T-cell (primary cell): ENCODE measurements at regions not wholly inside any gene's neighbourhood (a gene's known extent, or its start where the extent isn't known, plus 50 kb on each side); places are given as distances from the start of the nearest gene placed in this dataset.
"Not testable (repeated sequence)": the region's sequence is repeated elsewhere in the genome, so short reads cannot be mapped to it uniquely, and the experiment has no call there.

ENCODE experiments used
- ATAC-seq, 4 experiments: fragments of 200-7000 bp in 3 of 4; fragments of 150-1000 bp in 1 of 4; cut with Tn5 transposase; replicated peaks in 1 of 4; 1 replicate in 3 of 4; 2 replicates in 1 of 4; pipeline ENCODE4 v1.10.0; 2021; ENCODE audit warnings: moderate library complexity in 3 of 4, mild to moderate bottlenecking in 2 of 4, moderate number of reproducible peaks in 1 of 4
- CTCF ChIA-PET, 2 donors: fragments of 300-600 bp; sonication (Branson Sonifier 250); formaldehyde crosslinking; loops; one replicate each; lab custom pipeline; 2022; ENCODE audit warnings: antibody characterized with exemption in 2 of 2; lab: Charles Lee
- POLR2A ChIA-PET, 2 donors: fragments of 300-600 bp; sonication (Branson Sonifier 250); formaldehyde crosslinking; loops; one replicate each; lab custom pipeline; 2022; ENCODE audit warnings: antibody characterized with exemption in 2 of 2; lab: Charles Lee
- DNase-seq, 35 experiments: peaks; one replicate each; pipeline versions ENCODE4 v3.0.0 to v3.0.0-alpha.2; 2013 to 2023
- H3K27ac ChIP-seq: one replicate; pipeline ENCODE4 v1.5.1; 2013; ENCODE audit warnings: low read length
- H3K27me3 ChIP-seq, 2 experiments: replicated peaks in 1 of 2; 1 replicate in 1 of 2; 2 replicates in 1 of 2; pipeline versions ENCODE4 v1.6.1 to v1.7.0; 2013; ENCODE audit warnings: low read length in 1 of 2, mixed read lengths in 1 of 2; ENCODE audit not compliant: control insufficient read depth in 2 of 2, insufficient read depth in 2 of 2; ENCODE audit errors: extremely low read depth in 1 of 2
- H3K36me3 ChIP-seq, 2 donors: 1 replicate in 1 of 2; 2 replicates in 1 of 2; pipeline versions ENCODE4 v1.6.1 to v1.7.0; 2013; ENCODE audit warnings: low read length in 1 of 2; ENCODE audit not compliant: control insufficient read depth in 2 of 2, insufficient read depth in 1 of 2; ENCODE audit errors: extremely low read depth in 1 of 2
- H3K4me1 ChIP-seq, 2 experiments: 1 replicate in 1 of 2; 2 replicates in 1 of 2; pipeline versions ENCODE4 v1.6.1 to v1.7.0; 2013; ENCODE audit warnings: low read length in 2 of 2, mixed read lengths in 1 of 2; ENCODE audit not compliant: insufficient read depth in 2 of 2, control insufficient read depth in 1 of 2; ENCODE audit errors: extremely low read depth in 1 of 2
- H3K4me3 ChIP-seq, 2 donors: 1 replicate in 1 of 2; 2 replicates in 1 of 2; pipeline versions ENCODE4 v1.5.1 to v1.7.0; 2013; ENCODE audit warnings: mild to moderate bottlenecking in 2 of 2, low read length in 1 of 2, moderate library complexity in 1 of 2; ENCODE audit not compliant: control insufficient read depth in 1 of 2; ENCODE audit errors: extremely low read depth in 1 of 2
- H3K9me3 ChIP-seq: 2 replicates; pipeline ENCODE4 v1.7.0; 2013
- H3K27ac Mint-ChIP-seq, 2 donors: one replicate each; pipeline ENCODE4 v1.8.0; 2020 to 2021; ENCODE audit warnings: mild to moderate bottlenecking in 2 of 2, mixed read lengths in 2 of 2
- H3K27me3 Mint-ChIP-seq, 2 donors: one replicate each; pipeline ENCODE4 v1.8.0; 2021 to 2022; ENCODE audit warnings: mixed read lengths in 2 of 2
- H3K36me3 Mint-ChIP-seq: one replicate; pipeline ENCODE4 v1.8.0; 2021; ENCODE audit warnings: mixed read lengths
- H3K4me1 Mint-ChIP-seq, 3 donors: one replicate each; pipeline ENCODE4 v1.8.0; 2020 to 2022; ENCODE audit warnings: mixed read lengths in 3 of 3, mild to moderate bottlenecking in 1 of 3
- H3K4me3 Mint-ChIP-seq, 3 donors: one replicate each; pipeline ENCODE4 v1.8.0; 2020 to 2022; ENCODE audit warnings: mild to moderate bottlenecking in 3 of 3, mixed read lengths in 3 of 3, moderate library complexity in 3 of 3
- H3K9me3 Mint-ChIP-seq, 3 donors: one replicate each; pipeline ENCODE4 v1.8.0; 2020 to 2022; ENCODE audit warnings: mixed read lengths in 3 of 3
- WGBS: methylation state at CpG from one replicate; pipeline ENCODE4 v1.1.5; 2013; ENCODE audit warnings: missing lambda C conversion rate; ENCODE audit not compliant: insufficient coverage; 5-methylcytosine and 5-hydroxymethylcytosine counted together

DNA sequence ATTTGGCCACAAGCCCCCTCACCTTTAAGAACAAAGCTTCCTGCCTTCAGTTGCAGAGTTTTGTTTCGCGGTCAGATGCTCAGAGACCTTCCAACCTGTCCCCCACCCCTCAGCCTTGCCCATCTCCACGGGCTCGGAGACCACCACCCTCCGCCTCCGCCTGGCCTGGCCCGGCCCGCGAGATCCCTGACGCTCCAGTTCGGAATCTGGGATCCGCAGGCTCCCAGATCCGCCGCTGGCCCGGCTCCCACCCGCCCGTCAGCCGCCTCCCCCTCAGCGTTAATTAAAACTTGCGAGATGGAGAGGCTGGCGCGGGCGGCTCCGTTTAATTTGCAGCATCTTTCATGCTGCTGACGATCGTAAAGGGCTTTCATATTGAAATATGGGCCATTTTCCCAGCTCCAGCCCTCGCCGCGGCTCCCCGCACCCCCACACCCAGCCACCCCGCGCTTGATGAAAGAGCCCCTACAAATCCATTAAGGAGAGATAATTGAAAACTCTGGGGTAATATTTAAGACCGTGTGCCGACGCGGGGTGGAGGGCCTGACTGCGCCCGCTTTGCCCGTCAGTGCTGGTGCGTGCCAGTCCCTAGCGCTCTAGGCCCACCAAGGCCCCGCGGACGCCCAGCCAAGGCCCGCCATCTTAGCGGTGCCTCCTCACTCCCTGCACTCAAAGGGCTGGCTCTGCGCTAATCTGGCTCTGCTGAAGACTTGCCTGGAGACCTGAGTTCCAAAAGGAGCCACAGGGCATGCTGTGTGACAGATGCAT, 940.7 kb upstream of the DEFB115 start:
- POLR2A ChIA-PET, H3K27ac Mint-ChIP-seq, DNase-seq, H3K9me3 ChIP-seq, H3K4me3 ChIP-seq, ATAC-seq, H3K27ac ChIP-seq, H3K9me3 Mint-ChIP-seq, H3K36me3 Mint-ChIP-seq, H3K27me3 ChIP-seq, CTCF ChIA-PET, H3K4me1 ChIP-seq, H3K36me3 ChIP-seq, H3K4me1 Mint-ChIP-seq: not testable (repeated sequence)
- H3K4me3 Mint-ChIP-seq = peak overlapping the region in 2 of 3 donors; percentile 28 to 65
- WGBS = 50% methylated on average over 33 of the region's 47 CpGs
- peaks cover 14 to 23% of the 10 kb centered on the region in 2 donors for H3K27me3 Mint-ChIP-seq

DNA sequence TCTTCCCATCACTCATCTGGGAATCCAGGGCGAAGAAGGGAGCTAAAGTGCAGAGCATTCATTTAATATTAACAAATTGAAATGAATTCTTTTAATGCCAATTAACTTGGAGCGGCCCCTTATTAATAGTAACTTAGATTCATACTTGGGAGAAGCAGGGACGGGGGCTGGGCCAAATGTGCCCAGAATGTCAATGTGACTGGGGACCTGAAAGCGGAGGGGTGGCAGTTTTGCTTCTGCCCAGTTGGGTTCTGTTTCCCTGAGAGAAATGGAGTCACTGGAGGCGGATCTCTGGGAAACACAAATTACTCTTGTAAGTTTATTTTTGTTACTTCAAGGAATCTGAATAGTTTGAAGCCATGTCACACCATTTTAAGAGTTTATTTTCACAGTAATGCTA, 923.7 kb upstream of the DEFB115 start:
- H3K27ac Mint-ChIP-seq, CTCF ChIA-PET, H3K27ac ChIP-seq, ATAC-seq, H3K4me1 ChIP-seq, H3K27me3 ChIP-seq, DNase-seq, POLR2A ChIA-PET, H3K4me3 ChIP-seq, H3K27me3 Mint-ChIP-seq, H3K9me3 Mint-ChIP-seq, H3K9me3 ChIP-seq, H3K36me3 Mint-ChIP-seq, H3K36me3 ChIP-seq, H3K4me3 Mint-ChIP-seq, H3K4me1 Mint-ChIP-seq: not testable (repeated sequence)
- 83% methylated on average over 1 of the region's 5 CpGs for WGBS

DNA sequence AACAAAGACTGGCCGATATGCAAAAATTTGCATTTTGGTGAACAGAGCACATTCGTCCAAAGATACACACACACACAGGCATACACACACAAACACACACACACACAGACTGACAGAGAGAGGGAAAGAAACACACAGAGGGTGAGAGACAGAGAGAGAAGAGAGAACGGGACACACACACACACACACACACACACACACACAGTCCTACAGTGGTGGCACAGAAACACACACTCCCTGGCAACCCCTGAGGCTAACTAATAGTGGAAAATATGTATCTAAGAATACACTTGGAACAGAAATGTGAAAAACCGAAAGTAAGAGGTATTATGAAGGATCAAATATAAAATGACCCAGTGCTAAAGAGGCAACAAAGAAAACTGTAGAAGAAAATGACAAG, 919.9 kb upstream of the DEFB115 start:
- H3K4me1 ChIP-seq, H3K36me3 ChIP-seq, CTCF ChIA-PET, H3K27ac ChIP-seq, H3K36me3 Mint-ChIP-seq, H3K9me3 ChIP-seq, H3K4me3 Mint-ChIP-seq, POLR2A ChIA-PET, H3K27ac Mint-ChIP-seq, H3K27me3 ChIP-seq, H3K27me3 Mint-ChIP-seq, H3K4me1 Mint-ChIP-seq, H3K9me3 Mint-ChIP-seq, ATAC-seq, DNase-seq, H3K4me3 ChIP-seq: not testable (repeated sequence)
- WGBS = no CpG with 5 or more reads among the region's 4 CpGs

DNA sequence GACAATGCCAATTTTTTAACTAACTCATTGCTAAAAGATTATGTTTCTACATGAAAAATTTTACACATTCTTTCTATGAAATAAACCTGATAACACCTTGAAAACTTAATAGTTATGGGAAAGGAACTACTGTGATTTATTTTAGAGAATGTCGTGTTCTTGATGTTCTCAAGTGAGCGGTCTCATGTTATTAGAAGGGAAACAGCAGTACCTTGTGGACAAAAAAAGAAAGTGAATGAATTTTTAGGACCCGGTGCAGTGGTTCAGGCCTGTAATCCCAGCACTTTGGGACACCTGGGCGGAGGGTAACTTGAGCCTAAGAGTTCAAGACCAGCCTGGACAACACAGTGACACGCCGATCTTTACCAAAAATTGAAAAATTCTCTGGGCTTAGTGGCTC, 908.5 kb upstream of the DEFB115 start:
- H3K9me3 Mint-ChIP-seq, H3K4me3 Mint-ChIP-seq, POLR2A ChIA-PET, CTCF ChIA-PET, H3K4me1 ChIP-seq, H3K27me3 ChIP-seq, H3K27ac Mint-ChIP-seq, H3K9me3 ChIP-seq, H3K27me3 Mint-ChIP-seq, H3K36me3 ChIP-seq, ATAC-seq, H3K4me1 Mint-ChIP-seq, H3K4me3 ChIP-seq, H3K27ac ChIP-seq, H3K36me3 Mint-ChIP-seq: not testable (repeated sequence)
- 70% methylated on average over 6 of the region's 6 CpGs for WGBS
- DNase-seq = peak in 1 of 35 experiments; percentile 36

DNA sequence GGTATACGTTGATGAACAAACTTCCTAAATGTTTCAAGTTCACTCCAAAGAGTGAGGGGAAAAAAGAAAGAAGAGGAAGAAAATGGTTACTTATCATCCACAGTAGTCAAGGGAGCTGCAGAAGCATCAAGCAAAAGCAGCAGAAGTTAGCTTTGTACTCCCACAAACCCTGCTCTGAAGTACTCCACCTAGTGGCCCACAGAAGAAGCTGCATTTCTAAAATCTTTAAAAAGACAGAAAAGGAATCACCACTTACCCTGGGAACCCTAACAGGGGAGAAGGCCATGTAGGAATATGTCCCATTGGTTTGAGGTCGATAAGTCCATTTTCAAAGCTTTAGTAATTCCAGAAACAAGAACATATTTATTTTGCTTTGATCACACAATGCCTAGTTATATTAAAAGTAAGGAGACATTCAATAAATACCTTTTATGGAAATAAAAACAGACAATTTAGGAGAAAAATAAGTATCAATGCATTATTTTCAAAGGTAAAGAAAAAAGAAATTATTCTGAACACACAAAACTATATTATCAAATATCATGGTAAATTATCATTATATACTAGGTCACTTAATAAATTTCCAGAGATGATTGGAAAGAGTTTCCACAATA, 900.5 kb upstream of the DEFB115 start:
- H3K9me3 ChIP-seq, H3K4me1 Mint-ChIP-seq, H3K27ac Mint-ChIP-seq, ATAC-seq, H3K36me3 ChIP-seq, H3K27ac ChIP-seq, H3K27me3 ChIP-seq, H3K4me3 Mint-ChIP-seq, H3K4me3 ChIP-seq, H3K9me3 Mint-ChIP-seq, POLR2A ChIA-PET, H3K36me3 Mint-ChIP-seq, H3K4me1 ChIP-seq, H3K27me3 Mint-ChIP-seq, CTCF ChIA-PET: not testable (repeated sequence)
- DNase-seq = peak in 3 of 35 experiments; percentile 0 to 4 (median 3)
- WGBS = no CpG with 5 or more reads among the region's 2 CpGs

DNA sequence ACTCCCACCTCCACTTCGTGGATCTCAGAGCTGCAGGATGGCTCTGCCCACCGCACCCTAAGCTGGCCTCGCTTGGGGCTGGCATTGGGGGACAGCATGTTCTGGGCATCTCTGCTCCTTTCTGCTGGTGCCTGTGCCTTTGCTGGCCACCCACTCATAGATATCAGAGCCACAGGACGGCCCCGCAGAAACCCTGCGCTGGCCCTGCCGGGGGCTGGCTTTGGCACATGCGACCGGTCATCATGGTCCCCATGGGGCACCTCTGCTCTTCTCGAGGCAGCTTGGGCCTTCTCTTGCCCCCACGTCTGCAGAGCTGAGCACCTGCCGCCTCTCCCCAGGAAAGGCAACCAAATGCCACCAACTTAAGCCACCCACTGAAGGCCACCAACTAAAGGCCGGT, 895.7 kb upstream of the DEFB115 start:
- POLR2A ChIA-PET, CTCF ChIA-PET, H3K27ac ChIP-seq, H3K9me3 ChIP-seq, H3K4me1 Mint-ChIP-seq, H3K27me3 ChIP-seq, DNase-seq, H3K4me3 Mint-ChIP-seq, H3K9me3 Mint-ChIP-seq, ATAC-seq, H3K27ac Mint-ChIP-seq, H3K36me3 ChIP-seq, H3K4me1 ChIP-seq, H3K36me3 Mint-ChIP-seq, H3K4me3 ChIP-seq: not testable (repeated sequence)
- peaks cover 6 to 16% of the 10 kb centered on the region in 2 donors for H3K27me3 Mint-ChIP-seq
- 82% methylated on average over 9 of the region's 13 CpGs for WGBS
